Motor neuron (in vitro differentiated cells): ENCODE measurements at regions not wholly inside any gene's neighbourhood (a gene's known extent, or its start where the extent isn't known, plus 50 kb on each side); places are given as distances from the start of the nearest gene placed in this dataset.

Experiments used
- ATAC-seq, 8 experiments: fragments of 200-7000 bp; cut with Tn5 transposase; replicated peaks in 6 of 8; 2 replicates each; pipeline ENCODE4 v1.8.0; 2021; ENCODE audit warnings: mild to moderate bottlenecking in 8 of 8, moderate library complexity in 8 of 8
- H3K27ac ChIP-seq, 2 donors: fragments of 250-450 bp; sonication (Bioruptor Pico); 2 replicates each; pipeline ENCODE4 v1.9.0; 2021; ENCODE audit warnings: antibody characterized with exemption in 2 of 2, mild to moderate bottlenecking in 2 of 2, moderate library complexity in 1 of 2
- H3K4me1 ChIP-seq, 2 donors: fragments of 250-450 bp; sonication (Bioruptor Pico); replicated peaks in 1 of 2; 2 replicates each; pipeline ENCODE4 v1.6.1; 2021; ENCODE audit warnings: antibody characterized with exemption in 2 of 2, mild to moderate bottlenecking in 2 of 2, moderate library complexity in 1 of 2
- H3K4me3 ChIP-seq, 5 donors: fragments of 250-450 bp; sonication (Bioruptor Pico); 2 replicates each; pipeline ENCODE4 v1.9.0; 2021; ENCODE audit warnings: antibody characterized with exemption in 5 of 5, mild to moderate bottlenecking in 5 of 5, moderate library complexity in 4 of 5
- WGBS, 10 experiments: fragments of 450-650 bp; shearing (Covaris generic); methylation state at CpG; one replicate each; pipeline ENCODE4 v1.0.0; 2022; 5-methylcytosine and 5-hydroxymethylcytosine counted together
- in situ Hi-C, 9 experiments: fragments of 400-800 bp; cut with MboI; loops; one replicate each; pipeline ENCODE4 v1.15.0; 2021; ENCODE audit warnings: low sequenced_read_pairs in 9 of 9, low pct_unique_long_range_greater_than_20kb in 2 of 9; ENCODE audit not compliant: unreplicated experiment in 9 of 9

DNA sequence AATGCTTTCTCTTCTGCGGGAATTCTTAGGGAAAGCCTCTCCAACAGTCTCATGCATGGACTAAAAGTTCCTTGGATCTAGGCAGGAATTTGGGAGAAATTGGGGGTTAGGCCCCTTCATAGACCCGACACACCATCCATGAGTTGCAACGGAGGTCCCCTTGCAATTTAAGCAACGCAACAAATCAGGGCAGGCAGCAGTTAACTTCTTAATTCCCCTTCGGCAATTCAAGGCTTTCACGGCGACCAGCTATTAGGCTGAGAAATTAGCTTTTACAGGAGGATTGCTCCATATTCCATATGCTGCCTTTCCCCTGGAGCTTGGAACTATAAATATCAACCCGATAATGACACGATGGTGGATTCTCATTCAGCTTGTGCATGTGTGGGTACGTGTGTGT, 241.0 kb downstream of the SHOX start:
- no peak for ATAC-seq
- 0 to 91% (median 66%) methylated on average over 1 to 9 of the region's 10 CpGs; no CpG with 5 or more reads in 3 of the 10 experiments for WGBS, 10 experiments
- peaks cover 3 to 19% of the 10 kb centered on the region in 2 donors for H3K4me1 ChIP-seq
- H3K27ac ChIP-seq = peak overlapping the region in 1 of 2 donors; percentile 50
- H3K4me3 ChIP-seq = no peak overlapping the region
- in situ Hi-C loops = no loop called here

DNA sequence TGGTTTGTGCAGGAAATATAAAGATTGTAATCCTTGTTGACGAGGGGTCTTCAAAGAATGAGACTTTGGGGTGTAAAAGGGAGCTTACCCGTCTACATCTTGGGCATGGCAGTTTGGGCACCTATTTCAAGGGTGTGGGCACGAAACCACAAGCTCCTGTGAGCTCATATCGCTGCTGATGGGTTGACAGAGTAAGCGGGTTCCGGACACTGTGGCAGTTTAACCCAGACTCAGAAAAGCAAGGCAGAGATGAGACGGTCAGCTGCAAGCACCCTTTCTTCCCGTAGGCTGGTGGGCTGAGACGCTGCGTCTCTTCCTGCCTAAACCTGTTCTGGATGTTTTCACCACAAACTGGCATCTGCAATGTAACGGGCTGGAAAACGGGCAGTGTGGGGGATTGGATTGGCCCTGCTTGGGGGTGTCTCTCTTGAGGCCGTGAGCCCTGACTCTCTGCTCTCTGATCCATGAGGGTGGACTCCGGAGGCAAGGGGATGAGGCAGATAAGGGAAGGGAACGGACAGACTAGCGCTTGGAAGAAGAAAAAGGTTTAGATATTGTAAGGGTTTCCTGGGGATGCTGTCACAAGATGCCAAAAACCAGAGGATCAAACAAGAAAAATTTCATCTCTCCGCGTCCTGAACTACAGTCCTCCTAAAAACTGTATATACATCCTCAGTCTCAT, 237.5 kb downstream of the SHOX start:
- no peak for ATAC-seq
- peaks cover 3 to 17% of the 10 kb centered on the region in 2 donors for H3K4me1 ChIP-seq
- in situ Hi-C loops = no loop called here
- no peak overlapping the region for H3K27ac ChIP-seq
- no peak overlapping the region for H3K4me3 ChIP-seq
- WGBS, 10 experiments = 0 to 94% (median 70%) methylated on average over 1 to 13 of the region's 18 CpGs; no CpG with 5 or more reads in 1 of the 10 experiments

DNA sequence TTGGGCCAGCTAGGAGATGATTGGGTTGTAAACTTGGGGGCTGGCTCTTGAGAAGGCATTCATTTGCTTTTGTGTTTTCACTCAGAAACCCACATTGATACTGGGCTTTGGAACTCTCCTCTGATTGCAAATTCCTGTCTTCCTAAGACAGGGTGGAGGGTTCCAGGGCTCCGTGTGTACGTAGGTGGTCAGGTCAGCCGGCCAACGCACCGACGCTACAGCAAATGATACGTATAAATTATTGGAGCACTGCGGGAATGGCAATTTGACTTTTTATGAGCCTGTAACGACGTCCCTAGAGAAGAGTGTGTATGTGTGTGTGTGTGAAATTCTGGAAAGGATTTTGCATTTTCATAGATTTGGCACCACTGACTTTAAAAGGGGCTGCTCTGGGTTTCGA, 236.9 kb downstream of the SHOX start:
- H3K27ac ChIP-seq = no peak overlapping the region
- ATAC-seq = peak in 1 of 8 experiments; percentile 60
- in situ Hi-C loops = no loop called here
- H3K4me3 ChIP-seq = no peak overlapping the region
- WGBS, 10 experiments = 11 to 88% (median 42%) methylated on average over 2 to 8 of the region's 11 CpGs; no CpG with 5 or more reads in 2 of the 10 experiments
- H3K4me1 ChIP-seq = peaks cover 3 to 17% of the 10 kb centered on the region in 2 donors

DNA sequence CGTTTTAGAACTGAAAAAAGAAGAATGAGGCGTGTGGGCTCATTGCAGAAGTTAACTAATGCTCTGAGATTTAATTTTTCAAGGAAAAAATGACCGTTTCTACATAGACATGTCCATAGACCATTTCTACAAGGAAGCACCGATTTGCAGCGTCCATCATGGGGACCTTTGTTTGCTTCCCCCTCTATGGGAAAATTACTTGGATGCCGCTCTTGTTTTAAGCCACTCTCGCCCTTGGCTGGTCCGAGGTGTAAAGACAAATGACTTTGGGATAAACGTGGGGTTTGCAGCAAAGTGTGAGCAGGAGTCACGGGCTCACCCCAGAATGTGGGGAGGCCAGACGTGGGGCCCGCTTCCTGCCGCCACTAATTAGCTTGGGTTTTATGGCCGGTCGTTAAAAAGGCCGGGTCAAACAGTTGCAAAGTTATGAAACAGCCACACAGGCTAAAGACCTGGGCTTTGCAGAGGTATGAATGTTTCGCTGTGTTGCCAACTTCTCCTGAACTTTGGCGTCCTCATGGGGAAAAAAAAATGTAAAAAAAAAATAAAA, 235.9 kb downstream of the SHOX start:
- peaks cover 3 to 17% of the 10 kb centered on the region in 2 donors for H3K4me1 ChIP-seq
- H3K27ac ChIP-seq = no peak overlapping the region
- 11 to 70% (median 43%) methylated on average over 1 to 12 of the region's 18 CpGs; no CpG with 5 or more reads in 1 of the 10 experiments for WGBS, 10 experiments
- in situ Hi-C loops = no loop called here
- no peak for ATAC-seq
- H3K4me3 ChIP-seq = no peak overlapping the region

DNA sequence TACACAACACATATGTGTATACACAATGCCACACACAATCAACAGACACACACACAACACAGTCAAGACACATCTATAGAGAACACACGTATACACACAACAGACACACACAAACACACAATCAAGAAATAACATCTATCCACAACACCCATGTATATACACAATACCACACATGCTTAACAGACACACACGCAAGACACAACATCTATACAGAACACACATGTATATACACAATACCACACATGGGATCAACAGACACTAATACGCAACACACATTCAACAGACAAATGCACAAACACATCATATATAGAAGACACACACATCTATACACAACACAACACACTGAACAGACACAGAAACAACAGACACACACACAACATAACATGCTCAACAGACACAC, 234.8 kb downstream of the SHOX start:
- 0 to 100% (median 67%) methylated on average over 1 of the region's 3 CpGs; no CpG with 5 or more reads in 7 of the 10 experiments for WGBS, 10 experiments
- in situ Hi-C loops = no loop called here
- H3K27ac ChIP-seq = no peak overlapping the region
- no peak overlapping the region for H3K4me3 ChIP-seq
- ATAC-seq = no peak
- peaks cover 3 to 17% of the 10 kb centered on the region in 2 donors for H3K4me1 ChIP-seq

DNA sequence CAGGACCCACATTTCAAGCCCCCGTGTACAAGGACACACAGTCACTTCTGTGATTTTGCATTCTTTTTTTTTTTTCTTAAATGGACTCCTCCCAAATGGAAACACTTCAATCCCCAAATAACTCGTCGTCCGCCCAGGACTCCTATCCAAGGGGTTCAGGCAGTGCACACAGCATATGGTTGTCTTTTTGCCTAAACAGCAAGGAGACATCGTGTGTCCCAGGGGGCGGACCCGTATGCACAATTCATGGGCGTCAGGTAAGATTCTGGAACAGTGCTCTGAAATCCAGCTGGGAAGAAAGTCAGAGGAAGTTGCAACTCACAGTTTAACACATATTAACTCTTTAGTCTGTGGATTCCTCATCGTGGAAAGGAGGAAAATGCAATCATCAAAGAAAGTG, 231.3 kb downstream of the SHOX start:
- H3K4me1 ChIP-seq = peaks cover 0 to 6% of the 10 kb centered on the region in 2 donors
- 0 to 77% (median 54%) methylated on average over 3 to 9 of the region's 9 CpGs; no CpG with 5 or more reads in 6 of the 10 experiments for WGBS, 10 experiments
- H3K27ac ChIP-seq = no peak overlapping the region
- in situ Hi-C loops = no loop called here
- no peak overlapping the region for H3K4me3 ChIP-seq
- no peak for ATAC-seq

DNA sequence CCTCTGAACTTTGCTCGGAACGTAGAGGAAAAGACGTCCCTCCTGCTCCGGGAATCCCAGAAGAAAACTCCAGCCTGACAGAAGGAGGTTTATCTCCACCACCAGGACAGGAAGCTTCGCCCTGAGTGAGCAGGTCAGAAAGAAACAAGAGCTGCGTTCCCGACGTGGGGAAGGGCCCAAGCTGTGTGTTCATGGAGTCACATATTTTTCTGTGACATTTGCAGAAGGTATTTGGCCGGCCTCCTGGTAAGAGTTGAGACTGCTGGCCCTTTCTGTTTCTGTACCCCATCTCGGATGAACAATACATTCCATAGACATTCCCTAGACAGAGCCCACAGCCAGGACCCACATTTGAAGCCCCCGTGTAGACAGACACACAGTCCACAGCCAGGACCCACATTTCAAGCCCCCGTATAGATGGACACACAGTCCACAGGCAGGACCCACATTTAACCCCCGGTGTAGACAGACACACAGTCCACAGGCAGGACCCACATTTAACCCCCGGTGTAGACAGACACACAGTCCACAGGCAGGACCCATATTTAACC, 230.8 kb downstream of the SHOX start:
- 0 to 100% (median 73%) methylated on average over 1 to 12 of the region's 14 CpGs; no CpG with 5 or more reads in 3 of the 10 experiments for WGBS, 10 experiments
- no peak for ATAC-seq
- in situ Hi-C loops = no loop called here

DNA sequence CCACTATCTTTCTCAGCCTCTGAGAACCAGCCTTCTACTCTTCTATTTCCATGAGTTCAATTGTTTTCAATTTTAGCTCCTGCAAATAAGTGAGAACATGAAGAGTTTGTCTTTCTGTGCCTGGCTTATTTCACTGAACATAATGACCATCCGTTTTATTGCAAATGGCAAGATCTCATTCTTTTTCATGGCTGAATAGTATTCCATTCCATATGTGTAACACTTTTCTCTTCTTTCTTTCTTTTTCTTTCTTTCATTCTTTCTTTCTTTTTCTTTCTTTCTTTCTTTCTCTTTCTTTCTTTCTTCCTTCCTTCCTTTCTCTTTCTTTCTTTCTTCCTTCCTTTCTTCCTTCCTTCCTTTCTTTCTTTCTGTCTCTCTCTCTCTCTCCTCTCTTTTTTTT, 228.7 kb downstream of the SHOX start:
- in situ Hi-C loops = no loop called here
- H3K27ac ChIP-seq = no peak overlapping the region

More for the DNA sequence above, 230.8 kb downstream of the SHOX start:
- Histone ChIP-seq H3K4me3 (no peak overlapping the region), H3K4me1 (peaks cover 0 to under 1% of the 10 kb centered on the region in 2 donors), H3K27ac (no peak overlapping the region)

DNA sequence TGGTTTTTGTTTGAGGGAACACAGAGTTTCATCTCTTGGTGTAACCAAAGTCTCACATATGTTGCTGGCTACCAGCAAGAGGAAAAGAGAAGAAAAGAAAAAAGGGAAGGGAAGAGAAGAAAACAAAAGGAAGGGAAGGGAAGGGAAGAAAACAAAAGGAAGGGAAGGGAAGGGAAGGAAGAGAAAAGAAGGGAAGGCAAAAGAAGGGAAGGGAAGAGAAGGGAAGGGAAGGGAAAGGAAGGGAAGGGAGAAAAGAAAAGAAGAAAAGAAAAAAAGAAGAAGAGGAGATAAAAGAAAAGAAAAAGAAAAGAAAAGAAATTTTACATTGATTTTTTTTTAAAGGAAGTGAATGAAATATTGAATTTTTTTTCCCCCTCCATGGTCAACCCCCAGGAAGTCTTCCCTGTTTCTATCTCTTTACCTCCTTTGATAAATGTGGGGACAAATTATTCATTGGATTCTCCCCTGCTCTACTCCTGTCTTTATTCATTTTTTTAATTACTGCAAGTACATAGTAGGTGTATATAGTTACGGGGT, 228.0 kb downstream of the SHOX start:
- in situ Hi-C loops = no loop called here
- no peak for ATAC-seq
- Histone ChIP-seq H3K4me1 (no peaks in the 10 kb centered on the region), H3K4me3 (no peak overlapping the region), H3K27ac (no peak overlapping the region)
- WGBS, 10 experiments = 0 to 100% (median 85%) methylated on average over 1 of the region's 1 CpG; no CpG with 5 or more reads in 2 of the 10 experiments

More for the DNA sequence above, 228.7 kb downstream of the SHOX start:
- Histone ChIP-seq H3K4me3 (no peak overlapping the region), H3K4me1 (no peaks in the 10 kb centered on the region)
- no peak for ATAC-seq
- WGBS, 10 experiments = 33 to 100% (median 57%) methylated on average over 1 of the region's 1 CpG; no CpG with 5 or more reads in 2 of the 10 experiments

DNA sequence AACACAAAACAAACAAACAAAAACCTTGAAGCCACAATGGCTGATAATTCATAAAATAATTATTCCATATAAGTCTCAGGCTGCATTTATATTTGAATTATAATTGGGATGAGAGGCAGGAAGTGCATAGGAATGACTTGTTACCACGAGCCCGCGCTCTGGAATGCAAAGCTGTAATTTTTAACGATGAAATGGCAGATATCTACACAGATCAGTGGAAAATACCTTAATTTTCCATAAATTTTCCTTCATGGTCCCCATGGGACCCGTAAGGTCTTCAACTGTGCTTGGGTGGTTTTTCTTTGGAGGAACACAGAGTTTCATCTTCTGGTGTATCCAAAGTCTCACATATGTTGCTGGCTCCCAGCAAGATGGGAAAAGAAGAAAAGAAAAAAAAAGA, 226.8 kb downstream of the SHOX start:
- H3K4me3 ChIP-seq = no peak overlapping the region
- in situ Hi-C loops = no loop called here
- 1 to 96% (median 79%) methylated on average over 1 to 5 of the region's 5 CpGs for WGBS, 10 experiments
- H3K27ac ChIP-seq = no peak overlapping the region
- H3K4me1 ChIP-seq = no peaks in the 10 kb centered on the region
- ATAC-seq = no peak

DNA sequence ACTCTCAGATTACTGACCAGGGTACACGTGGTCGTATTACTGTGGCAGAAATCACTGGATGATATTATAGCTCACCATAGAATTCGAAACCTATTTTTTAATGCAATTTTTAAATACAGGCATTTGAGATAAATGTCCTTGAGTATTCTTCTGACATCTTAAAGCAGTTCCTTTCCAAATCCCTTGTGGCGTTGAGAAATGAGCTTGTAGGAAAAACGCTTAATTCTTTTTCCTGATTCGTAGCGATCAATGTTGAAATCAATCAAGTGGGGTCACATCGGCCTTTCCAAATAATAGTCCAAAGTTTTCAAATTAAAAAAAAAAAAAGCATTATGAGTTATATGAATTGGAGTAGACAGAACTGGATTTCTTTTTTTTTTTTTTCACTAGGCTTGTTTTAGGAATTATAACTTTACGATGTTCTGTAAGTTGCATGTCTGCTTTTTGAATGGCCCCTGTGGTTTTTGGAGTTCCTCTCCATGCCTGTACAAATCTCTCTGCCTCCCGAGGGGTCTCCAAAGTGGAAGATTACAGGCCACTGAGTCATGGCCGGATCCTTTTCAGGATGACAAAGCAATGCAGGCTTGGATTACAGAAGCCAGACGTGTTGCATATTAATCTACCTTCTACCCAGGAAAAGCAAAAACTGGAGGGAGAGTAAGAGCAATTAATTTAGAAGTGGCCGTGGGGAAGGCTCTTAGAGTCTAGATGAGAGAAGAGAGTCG, 226.1 kb downstream of the SHOX start:
- no peak overlapping the region for H3K4me3 ChIP-seq
- WGBS, 10 experiments = 34 to 86% (median 66%) methylated on average over 5 to 14 of the region's 14 CpGs; no CpG with 5 or more reads in 1 of the 10 experiments
- no peak overlapping the region for H3K27ac ChIP-seq
- no peak for ATAC-seq
- in situ Hi-C loops = no loop called here
- no peaks in the 10 kb centered on the region for H3K4me1 ChIP-seq

DNA sequence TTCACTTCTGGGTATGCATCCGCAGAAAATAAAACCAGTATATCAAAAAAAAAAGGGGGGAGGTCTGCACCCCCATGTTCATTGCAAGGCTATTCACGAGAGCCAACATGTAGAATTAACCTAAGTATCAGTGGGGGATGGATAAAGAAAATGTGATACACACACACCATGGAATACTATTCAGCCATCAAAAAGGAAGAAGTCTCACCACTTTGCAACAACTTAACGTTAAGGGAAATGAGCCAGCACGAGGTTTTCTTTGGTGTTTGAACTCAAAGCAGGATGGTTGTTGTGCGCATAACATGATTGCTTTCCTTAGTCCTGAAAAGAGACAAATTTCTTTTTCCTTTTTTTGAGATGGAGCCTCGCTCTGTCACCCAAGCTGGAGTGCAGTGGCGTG, 222.7 kb downstream of the SHOX start:
- no peak overlapping the region for H3K4me3 ChIP-seq
- H3K4me1 ChIP-seq = no peaks in the 10 kb centered on the region
- 18 to 100% (median 79%) methylated on average over 1 to 7 of the region's 7 CpGs; no CpG with 5 or more reads in 1 of the 10 experiments for WGBS, 10 experiments
- in situ Hi-C loops = no loop called here
- ATAC-seq = no peak
- H3K27ac ChIP-seq = no peak overlapping the region

DNA sequence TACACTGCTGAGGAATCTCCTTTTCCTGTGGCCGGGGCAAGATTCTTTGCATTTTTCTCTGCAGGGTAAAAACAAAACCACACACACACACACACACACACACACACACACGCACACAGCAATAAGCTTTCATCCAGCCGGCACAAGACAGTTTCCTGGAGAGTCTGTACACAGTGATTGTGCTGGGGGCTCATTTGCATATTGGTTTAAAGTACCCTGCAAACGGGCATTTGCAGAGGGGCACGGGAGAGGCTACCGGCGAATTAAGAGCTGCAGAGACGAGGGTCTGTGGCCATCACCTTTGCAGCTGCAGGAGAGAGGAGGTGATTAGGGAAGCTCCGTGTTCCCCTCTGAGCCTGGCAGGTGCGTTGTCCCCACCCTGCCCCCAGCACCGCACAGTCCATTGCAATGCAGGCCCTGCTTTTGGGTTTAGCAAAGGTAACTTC, 219.9 kb downstream of the SHOX start:
- Histone ChIP-seq H3K27ac (no peak overlapping the region), H3K4me1 (no peaks in the 10 kb centered on the region), H3K4me3 (no peak overlapping the region)
- in situ Hi-C loops = no loop called here
- peak in 5 of 8 experiments; percentile 46 to 77 (median 60) for ATAC-seq
- 0 to 39% (median 17%) methylated on average over 1 to 4 of the region's 11 CpGs; no CpG with 5 or more reads in 3 of the 10 experiments for WGBS, 10 experiments
